Endothelial cell of umbilical vein (primary cell): ENCODE measurements at regions not wholly inside any gene's neighbourhood (a gene's known extent, or its start where the extent isn't known, plus 50 kb on each side); places are given as distances from the start of the nearest gene placed in this dataset.

Experiments used
- JUN ChIP-seq: IDR thresholded peaks from 2 replicates; pipeline ENCODE4 v1.6.1; 2011; ENCODE audit warnings: borderline replicate concordance, low read depth; ENCODE audit not compliant: insufficient read length, insufficient read depth
- MYC ChIP-seq: IDR thresholded peaks from one replicate; pipeline ENCODE4 v1.6.1; 2011; ENCODE audit warnings: mild to moderate bottlenecking, low read depth, low read length
- POLR2A ChIP-seq: IDR thresholded peaks from 2 replicates; pipeline ENCODE4 v1.6.1; 2012; ENCODE audit warnings: low read depth, mild to moderate bottlenecking, control low read depth, low read length
- POLR2AphosphoS5 ChIP-seq: IDR thresholded peaks from 2 replicates; pipeline ENCODE4 v1.6.1; 2012; ENCODE audit warnings: low read depth, mild to moderate bottlenecking, control low read depth, low read length, moderate library complexity; ENCODE audit not compliant: insufficient read depth
- TF ChIP-seq, protein P1 (sequence below): IDR thresholded peaks from 2 replicates; pipeline ENCODE4 v1.6.1; 2011; ENCODE audit not compliant: insufficient read depth, insufficient read length
- TF ChIP-seq, protein P2 (sequence below), 2 donors: IDR thresholded peaks; 1 replicate in 1 of 2; 2 replicates in 1 of 2; pipeline ENCODE4 v1.5.1; 2011; ENCODE audit warnings: low read length in 2 of 2, mild to moderate bottlenecking in 2 of 2, moderate library complexity in 2 of 2, control low read depth in 1 of 2, inconsistent platforms in 1 of 2, low read depth in 1 of 2; ENCODE audit not compliant: insufficient read depth in 1 of 2; ENCODE audit errors: extremely low read depth in 1 of 2

DNA sequence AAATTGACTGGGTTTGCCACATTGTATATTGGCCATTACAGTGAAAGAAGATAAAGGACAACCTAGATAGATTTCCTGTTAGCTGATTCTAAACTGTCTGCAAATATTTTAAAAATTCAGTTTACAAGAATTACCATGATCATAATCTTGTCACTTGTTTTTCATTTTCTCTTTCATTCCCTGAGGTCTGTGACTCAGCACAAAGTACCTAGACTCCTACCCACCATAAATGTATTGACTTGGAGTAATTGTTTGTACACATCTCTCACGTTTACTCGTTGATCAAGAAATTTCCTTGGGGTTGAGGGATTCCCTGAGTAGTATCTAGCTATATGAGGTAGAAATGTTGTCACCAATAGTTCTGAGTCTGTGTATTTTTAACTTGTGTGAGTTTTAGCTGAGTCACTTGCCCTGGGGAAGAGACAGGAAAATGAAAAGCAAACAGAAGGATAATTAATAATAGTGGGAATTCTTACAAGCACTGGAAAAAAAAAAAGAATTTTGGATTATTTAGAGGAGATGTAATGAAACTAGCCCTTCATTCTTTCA, 299.2 kb upstream of the DACH1 start:
- TF ChIP-seq JUN (no peak), POLR2A (no peak), MYC (no peak), POLR2AphosphoS5 (no peak)
- TF ChIP-seq, protein P1, sequence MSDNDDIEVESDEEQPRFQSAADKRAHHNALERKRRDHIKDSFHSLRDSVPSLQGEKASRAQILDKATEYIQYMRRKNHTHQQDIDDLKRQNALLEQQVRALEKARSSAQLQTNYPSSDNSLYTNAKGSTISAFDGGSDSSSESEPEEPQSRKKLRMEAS, result no peak
- TF ChIP-seq, protein P2, sequence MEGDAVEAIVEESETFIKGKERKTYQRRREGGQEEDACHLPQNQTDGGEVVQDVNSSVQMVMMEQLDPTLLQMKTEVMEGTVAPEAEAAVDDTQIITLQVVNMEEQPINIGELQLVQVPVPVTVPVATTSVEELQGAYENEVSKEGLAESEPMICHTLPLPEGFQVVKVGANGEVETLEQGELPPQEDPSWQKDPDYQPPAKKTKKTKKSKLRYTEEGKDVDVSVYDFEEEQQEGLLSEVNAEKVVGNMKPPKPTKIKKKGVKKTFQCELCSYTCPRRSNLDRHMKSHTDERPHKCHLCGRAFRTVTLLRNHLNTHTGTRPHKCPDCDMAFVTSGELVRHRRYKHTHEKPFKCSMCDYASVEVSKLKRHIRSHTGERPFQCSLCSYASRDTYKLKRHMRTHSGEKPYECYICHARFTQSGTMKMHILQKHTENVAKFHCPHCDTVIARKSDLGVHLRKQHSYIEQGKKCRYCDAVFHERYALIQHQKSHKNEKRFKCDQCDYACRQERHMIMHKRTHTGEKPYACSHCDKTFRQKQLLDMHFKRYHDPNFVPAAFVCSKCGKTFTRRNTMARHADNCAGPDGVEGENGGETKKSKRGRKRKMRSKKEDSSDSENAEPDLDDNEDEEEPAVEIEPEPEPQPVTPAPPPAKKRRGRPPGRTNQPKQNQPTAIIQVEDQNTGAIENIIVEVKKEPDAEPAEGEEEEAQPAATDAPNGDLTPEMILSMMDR (IDR thresholded peaks at IDR 0.05; ENCODE audit: extremely low read depth in 1 of 2, insufficient read depth in 1 of 2, low read depth in 1 of 2, low read length in 2 of 2), result no peak
